Activated T-helper 1 cell treated with Interleukin-2 at 50 U/mL for 16 hours (primary cell): ENCODE measurements at regions not wholly inside any gene's neighbourhood (a gene's known extent, or its start where the extent isn't known, plus 50 kb on each side); places are given as distances from the start of the nearest gene placed in this dataset.

Experiments used
- DNase-seq: peaks from one replicate; pipeline ENCODE4 v3.0.0-alpha.2; 2020; ENCODE audit warnings: low read depth

DNA sequence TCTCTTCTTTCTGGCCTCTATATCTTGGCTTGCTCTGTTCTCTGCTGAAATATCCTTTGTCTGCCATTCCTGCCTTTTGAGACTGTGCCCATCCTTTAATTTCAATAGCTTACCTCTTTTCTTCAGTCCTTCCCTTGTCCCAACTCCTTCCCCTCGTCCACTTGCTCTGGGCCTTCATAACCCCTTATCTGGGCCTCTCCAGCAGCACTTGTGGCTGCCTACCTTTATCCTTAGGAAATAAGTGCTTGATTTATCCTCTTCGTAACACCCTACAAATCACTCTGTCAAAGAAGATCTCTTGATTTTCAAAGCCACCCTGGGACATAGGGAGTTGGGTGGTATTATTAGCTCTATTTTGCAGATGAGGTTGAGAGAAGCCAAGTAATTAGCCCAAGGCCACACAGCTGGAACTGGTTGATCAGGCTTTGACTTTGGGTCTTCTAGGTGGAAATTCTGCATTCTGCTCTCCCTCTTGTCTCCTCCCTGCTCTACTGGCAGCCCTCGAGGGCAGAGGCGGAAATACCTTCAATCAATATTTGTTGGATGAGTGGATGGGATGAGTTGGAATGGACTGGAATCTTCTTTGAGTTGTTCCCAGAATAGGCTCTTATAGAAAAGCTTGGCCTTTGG lies 84.0 kb upstream of the TLE3 start:
- DNase-seq = no peak

DNA sequence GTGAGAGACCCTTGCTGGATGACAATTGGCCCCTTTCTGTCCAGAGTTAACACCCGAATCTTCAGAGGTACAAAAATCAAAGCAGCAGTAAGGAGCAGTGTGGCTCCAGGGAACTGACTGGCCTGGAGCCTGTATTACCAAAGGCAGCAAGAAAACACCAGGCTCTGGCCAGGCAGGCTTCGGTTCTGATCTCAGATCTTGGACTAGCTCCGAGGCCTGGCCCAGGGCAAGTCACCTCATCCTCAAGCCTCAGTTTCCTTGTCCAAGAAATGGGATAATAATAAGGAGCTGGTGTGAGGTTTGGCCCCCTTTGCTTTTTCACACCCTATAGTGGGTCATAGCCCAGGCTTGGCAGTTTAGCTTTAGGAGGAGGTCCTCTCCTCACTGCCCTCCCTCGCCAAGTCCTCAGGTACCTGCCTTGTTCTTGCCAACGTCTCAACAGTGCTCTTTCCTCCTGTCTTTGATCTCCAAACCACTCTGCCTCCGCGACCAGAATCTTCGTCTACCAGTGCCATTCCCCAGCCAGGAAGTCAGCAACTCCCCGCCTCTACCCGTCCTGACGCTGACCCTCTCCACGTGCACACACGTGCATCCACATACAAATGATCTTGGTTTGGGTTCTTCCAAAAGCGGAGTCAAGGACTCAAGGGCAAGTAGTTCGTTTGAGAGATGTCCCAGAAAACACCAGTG lies 82.6 kb upstream of the TLE3 start:
- no peak for DNase-seq

DNA sequence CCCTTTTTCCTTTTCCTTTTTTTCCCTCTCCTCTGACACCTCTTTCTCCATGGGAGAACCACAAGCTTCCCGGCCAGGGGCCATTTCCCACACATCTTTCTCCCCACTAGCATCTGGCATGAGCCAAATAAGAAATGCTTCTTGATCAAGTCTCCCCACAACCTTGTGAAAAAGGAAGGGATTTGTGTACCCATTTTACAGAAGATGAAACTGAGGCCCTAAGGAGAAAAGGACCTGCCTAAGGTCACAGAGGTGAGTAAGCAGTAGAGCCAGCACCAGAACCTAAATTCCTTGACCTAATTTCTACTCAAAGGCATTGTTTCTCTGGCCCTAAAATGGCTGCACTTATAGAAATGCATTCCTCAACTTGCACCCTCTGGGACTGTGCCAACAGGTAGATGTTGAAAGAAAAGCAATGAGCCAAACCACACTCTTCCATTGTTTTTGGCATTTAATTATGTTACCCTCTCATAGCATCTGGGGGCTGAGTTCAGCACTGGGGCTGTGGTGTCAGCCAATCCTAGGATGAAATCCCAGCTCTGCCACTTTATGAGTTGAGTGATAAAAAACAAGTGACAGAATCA lies 81.7 kb upstream of the TLE3 start:
- DNase-seq = no peak

DNA sequence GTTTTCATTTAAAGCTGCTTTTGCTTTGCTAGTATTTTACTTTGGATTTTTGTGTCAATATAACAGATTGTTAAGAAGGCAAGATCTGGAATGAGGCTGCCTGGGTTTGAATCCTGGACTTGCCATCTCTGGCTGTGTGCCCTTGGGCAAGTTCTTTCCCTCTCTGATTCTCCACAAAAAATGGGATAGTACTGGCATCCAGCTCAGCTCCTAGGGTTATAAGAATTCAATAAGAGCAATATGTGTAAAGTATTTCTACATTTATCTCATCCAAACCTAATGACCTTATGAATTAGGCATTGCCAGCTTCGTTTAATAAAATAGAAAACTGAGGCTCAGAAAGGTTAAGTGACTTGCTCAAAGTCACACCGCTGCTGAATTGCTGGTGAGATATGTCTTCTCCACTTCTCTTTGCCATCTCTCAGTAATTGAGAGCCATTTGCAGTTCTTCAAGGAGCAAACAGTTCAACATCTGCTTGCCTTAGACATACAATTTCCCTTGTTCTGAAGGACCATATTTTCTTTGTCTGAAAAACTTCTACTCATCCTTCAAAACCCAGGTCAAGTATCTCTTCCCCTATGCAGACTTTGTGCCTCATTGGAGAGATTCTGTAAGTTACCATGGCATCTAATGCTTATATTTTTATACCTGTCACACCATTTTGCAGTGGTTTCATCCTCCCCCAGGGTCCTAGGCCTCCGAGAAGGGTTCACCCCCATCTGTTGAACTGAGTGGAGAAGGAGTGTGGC lies 80.8 kb upstream of the TLE3 start:
- DNase-seq = no peak

DNA sequence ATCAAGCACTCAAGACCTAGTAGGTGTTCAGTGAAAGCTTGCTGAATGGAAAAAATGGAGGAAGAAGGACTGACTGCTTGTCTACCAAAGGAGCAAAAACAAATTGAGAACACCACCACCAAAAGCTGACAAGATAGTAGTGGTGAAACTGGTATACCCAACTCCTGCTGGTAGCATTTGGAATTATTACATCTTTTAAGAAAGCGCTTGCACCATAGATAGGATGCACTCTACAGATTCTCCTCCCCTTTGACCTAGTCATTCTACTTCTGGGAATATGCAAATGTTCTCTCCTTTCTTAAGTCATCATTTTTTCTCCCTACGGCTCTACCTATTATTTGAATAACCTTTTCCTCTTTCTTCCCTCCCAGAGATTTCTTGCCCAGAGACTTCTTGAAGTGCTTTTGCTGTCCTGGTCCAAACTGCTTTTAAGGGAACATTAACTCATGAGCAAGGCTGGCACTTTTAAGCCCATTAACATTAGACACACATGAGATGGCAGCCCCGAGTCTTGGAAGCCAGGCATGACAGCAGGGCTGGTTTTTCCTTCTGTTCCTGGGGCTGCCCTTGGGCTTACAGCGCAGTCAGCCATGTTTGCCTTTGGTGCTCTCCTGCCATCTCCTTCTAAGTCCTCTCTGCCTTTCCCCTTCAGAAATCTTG lies 75.0 kb upstream of the TLE3 start:
- no peak for DNase-seq

DNA sequence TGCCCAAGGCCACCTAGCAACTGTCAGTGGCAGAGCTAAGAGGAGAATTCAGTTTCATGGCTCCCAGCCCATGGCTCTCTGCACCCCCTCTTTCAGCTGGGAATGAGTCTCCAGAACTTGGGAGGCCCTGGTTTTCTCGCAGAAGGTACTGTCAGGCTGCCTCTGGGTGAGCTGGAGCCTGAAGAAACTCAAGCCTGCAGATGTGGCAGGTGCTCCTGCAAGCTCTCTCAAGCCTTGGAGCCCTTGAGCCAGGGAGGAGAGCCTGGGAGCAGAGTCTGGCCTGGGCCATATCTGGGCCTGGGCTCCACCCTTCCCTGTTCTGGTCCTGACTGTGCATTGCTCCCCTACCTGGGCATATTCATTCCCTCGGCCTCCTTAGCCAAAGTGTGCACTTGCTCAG lies 74.4 kb upstream of the TLE3 start:
- no peak for DNase-seq

DNA sequence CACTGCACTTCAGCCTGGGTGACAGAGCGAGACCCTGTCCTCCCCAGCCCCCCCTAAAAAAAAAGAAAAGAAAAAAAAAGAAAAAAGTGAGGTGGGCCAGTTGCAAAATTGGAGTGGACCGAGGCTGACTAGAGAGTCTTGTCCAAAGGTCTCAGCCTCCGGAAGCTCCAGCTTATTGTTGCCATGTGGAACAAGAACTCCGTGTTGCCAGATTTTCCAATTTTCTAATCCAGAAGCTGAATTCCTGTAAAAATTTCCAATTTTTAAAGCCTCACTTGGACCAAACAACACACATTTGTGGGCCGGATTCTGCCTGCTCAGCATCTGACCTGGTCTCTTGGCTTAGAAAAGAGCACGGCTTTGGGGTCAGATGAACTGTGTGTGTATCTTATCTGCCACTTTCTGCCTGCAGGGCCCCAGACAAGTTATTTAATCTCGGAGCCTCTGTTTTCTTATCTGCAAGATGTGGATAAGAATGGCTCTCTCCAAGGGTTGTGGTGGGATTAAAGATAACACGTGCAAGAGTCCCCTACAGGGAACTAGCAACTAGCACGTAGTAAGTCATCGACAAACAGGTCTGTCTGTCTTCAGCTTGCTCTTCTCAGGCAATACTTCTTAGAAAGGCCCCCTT lies 73.7 kb upstream of the TLE3 start:
- DNase-seq = no peak

DNA sequence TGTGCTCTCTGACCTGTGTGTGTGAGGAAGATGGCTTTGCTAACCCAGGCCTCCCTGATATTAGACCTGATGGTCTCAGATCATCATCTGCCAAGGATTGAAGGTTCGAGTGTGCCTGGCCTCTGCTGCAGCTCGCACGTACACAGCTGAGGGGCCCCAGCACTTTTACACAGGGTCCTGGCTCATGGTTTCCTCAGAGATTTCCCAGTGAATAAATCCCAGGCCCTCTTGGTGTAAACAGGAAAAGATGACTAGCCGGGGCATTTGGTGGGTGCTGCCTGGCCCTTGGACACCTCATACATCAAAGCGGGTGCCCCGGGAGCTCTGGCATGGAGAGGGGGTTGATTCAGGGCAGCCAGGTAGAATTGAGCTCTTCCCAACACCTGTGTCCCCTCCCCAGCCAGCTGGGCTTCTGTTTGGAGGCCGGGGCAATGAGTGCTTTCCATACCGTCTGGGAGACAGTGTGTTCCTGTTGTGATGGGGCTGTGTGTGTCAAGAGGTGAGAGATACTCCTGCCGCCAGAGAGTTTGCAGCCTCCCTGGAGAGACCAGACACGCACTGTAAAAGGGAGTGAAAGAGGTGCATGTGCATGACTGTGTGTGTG lies 72.5 kb upstream of the TLE3 start:
- no peak for DNase-seq

DNA sequence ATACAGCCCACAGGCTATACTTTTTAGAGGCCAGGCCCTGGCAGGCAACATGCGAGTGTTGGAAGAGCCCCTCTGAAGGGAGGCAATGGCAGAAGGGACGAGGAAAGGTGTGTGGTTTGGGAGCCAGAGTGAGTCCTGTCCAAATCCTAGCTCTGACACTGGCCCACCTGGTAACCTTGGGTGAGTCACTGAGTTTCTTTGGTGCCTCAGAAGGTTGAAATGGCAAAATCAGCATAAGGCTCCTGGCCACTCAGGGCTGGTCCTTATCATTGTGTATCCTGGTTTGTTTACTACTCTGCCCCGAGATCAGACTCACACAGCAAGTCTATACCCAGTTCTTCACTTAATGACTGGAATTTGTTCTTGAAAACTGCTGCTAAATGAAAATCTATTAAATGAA lies 71.4 kb upstream of the TLE3 start:
- no peak for DNase-seq

DNA sequence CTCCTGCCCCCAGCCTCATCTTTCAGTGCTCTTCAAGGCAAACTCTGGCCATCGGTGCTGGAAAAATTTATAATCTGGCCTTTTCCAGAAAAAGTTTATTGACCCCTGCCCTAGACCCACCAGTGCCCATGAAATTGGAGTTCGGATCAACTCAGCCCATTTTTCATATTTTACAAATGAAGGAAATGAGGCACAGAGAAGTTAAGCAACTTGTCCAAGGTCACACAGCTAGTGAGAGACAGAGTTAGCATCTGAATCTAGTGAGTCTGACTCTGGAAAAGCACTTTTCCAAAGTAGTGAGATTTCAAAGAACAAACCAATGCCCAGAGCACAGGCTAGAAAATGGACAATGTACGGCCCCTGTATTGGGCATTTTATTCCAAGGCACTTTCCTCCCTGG lies 69.4 kb upstream of the TLE3 start:
- no peak for DNase-seq

DNA sequence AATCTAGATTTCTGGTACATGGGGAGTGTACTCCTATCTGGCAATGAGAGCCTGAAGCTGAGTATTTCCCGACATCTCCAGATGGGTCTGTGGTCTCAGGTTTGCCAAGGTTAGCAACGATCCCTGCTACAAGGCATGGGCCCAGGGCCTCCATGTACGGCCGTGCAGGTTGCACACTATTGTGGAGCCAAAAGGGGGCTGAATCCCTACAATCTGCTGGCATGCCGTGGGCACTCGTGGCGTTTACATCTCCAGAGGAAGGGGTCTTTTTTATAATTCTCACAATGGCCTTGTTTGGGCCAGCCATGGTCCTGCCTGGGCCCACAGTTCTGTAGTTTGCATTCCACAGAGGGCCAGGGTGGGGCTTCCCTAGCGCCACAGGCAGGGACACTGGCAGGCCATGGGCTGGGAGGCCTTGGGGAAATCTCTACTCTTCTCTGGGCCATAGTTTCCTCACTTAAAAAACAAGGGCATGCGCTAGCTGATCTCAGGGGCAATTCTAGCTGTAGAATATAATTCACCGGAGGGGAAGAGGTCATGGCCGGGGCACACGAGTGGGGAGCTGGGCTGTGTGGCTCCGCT lies 68.9 kb upstream of the TLE3 start:
- DNase-seq = no peak

DNA sequence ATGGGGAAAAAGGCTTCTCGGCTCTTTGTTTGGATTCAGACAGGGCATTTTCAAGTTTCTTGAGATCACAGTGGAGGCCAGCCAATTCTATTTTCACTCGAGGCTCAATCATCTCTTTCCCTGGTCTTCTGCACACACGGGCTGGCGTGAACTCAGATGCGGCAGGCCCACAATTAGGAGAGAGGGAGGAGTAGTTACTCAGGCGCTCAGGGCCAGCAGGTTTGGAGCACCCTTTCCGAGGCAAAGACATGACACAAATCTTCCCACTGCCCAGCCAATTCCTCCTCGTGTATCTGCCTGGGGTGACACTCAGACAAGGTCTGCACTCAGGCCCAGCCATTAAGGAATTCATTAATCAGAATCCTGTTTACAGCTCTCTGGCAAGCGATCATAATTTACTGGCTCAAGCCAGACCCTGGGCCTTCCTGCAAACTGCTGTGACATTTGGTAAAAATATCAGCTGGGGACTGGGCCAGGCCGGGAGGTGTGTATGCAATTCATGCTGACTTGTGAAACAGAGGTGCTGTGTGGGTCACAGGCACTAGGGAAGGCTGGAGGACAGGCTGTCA lies 68.1 kb upstream of the TLE3 start:
- no peak for DNase-seq

DNA sequence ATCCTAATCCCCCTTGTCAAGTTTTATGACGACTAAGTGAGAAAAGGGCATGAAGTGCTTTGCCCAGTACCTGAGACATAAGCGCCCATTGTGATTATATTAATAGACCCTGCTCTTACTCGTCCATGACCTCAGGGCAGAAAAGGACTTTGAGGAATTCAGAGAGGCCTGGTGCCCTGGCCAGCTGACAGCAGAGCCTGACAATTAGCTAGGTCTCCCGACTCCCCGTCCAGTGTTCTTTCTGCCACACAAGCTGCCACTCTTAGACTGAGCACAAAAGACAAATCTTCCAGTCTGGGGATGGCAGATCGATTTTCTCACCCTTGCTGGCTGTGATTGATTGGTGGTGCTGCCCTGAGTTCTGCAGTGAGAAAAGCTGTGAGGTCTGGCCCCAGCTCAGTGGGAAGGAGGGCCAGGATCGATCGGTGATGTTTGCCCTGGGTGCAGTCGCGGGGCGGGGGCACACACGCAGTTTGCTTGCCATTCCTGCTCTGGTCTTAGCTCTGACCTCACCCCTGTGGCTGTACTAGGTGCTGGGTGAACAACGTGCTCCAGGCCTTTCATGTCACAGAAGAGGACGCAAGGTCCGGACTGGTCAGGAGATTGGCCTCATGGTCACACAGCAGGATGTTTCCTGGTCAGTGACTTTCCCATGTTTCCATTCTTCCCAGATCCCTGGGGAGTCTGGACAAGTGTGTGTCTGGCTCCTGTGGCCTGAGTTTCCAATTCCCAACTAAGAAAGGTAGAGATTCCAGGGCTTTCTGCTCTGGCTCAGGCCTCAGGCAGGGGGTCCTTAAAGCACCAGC lies 67.4 kb upstream of the TLE3 start:
- no peak for DNase-seq

DNA sequence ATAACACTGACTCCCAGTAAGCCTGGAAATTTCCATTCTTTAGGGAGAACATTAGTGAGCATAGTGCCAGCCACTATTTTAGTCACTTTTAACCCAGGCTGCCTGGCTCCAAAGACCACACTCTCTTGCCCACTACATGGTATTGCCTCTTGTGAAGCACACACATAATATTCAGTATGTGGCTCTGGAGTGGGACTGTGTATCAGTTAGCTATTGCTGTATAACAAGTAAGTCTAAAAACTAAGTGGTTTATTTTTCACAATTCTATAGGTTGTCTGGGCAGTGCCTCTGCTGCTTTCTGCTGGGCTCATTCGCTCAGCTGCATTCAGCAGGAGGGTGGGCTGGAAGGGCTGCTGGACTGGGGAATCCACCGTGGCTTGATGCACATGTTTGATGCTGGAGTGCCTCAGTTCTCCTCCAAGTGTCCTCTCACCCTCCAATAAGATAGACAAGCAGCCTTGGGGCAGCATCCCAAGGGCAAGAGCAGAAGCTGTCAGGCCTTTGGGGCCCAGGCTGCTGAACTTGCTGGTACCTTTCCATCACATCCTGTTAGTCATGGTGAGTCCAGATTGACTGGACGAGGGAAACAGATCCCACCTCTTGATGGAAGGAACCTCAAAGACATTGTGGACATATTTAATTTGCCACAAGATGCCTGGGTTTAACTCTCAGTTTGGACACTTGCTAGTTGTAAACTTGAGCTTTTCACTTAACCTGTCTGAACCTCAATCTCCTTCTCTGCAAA lies 66.6 kb upstream of the TLE3 start:
- no peak for DNase-seq

DNA sequence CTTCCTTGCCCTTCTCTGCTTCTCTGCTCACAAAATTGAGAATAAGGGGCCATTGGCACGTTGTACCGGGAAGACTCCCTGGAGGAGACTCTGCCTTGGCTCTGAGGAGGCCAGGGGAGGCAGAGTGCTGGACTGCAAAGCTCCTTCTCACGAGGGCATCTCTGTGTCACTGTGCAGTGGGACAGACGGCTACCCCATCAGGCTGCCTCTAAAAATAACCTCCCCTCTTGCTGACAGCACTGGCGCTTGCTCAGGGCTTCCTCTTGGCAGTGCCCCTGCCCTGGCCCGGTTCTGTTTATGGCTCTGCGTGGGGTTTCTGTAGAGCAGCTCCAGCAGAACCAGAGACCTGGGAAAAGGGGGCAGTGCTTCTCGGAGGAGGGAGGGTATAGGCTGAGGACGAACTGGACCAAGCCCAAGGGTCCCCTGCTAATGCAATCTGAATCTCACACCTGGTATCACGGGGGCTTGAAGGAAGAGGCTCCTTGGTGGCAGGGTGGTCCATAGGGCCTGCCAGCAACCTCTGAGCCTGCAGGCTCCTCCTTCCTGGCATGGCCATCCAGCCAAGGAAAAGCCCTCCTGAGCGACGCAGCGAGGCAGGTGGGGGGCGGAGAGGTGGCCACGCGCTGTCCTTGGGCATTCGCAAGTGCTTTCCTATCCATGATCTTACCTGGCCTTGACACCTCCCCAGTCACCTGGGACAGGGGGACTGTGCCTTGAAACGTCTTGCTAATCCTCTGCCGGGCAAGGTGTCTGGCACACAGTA lies 63.3 kb upstream of the TLE3 start:
- no peak for DNase-seq

DNA sequence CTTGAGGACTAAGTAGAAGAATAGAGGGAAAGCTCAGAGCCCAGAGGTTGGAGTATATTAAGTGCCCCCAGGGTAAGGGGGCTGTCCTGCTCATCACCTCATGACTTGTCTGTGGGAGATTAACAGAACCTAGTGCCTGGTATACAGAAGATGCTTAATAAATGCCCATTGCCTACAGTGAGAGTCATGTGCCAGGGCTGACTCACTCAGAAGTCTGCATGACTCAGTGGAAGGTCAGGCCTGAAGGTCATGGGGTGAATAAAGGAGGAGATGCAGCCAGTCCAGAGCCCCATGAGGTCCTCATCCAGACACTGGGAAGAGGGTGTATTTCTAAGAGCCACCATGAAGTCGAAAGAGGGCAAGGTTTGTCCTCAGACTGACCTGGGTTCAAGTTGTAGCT lies 62.5 kb upstream of the TLE3 start:
- no peak for DNase-seq

DNA sequence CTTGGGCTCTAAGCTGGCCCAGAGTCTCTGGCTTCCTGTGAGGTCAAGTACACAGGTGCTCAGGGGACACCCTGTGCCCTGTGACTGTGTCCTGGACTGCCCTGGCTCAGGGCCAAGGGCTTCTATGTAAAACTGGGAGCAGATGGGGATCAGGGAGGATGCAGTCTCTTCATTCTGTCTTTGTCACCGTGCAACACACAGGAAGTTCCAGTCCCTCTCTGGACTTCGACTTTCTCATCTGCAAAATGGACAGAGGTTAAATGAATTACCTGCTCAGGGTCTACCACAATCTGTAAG lies 61.9 kb upstream of the TLE3 start:
- DNase-seq = no peak

DNA sequence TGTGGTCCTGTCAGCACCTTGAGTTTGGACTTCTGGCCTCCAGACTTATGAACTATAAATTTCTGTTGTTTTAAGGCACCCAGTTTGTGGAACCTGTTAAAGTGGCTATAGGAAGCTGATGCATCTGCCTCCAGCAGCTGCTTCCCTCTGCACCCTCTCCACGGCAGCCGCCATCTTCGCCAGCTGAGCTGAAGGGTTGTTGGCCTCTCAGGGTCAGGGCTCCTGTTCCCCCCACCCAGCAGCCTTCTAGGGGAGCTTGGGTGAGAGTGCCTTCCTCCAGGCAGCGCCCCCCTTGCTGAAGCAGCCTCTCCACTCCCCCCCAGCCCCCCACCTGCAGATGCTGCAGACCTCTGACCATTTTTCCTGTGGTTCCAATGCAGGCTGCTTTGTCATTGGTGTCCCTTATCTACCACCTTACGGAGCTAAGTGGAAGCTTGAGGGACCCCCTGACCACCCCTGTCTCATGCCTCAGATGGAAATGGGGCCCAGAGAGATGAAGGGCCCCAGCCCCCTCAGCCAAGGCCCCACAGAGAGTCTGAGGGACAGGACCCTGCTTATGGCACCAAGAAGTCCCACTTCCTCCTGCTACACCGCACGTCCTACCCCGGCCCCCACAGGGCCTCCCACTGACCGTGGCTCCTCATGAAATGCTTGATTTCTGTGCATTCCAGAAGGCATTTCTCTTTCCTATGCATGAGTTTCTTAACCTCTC lies 61.4 kb upstream of the TLE3 start:
- no peak for DNase-seq
